ENCODE measurements at regions not wholly inside any gene's neighbourhood (a gene's known extent, or its start where the extent isn't known, plus 50 kb on each side); places are given as distances from the start of the nearest gene placed in this dataset.

- TF ChIP-seq CTCF (IDR thresholded peaks at IDR 0.05; ENCODE audit: low read depth, low read length) = no peak
- no peak for TF ChIP-seq EZH2phosphoT487 (IDR thresholded peaks at IDR 0.05; ENCODE audit: low read depth)
These were observed 221.0 kb downstream of the FOXL1 start for GRCh38 chr16:86799367-86799766.
